OCI-LY7 (cell line): ENCODE measurements at regions not wholly inside any gene's neighbourhood (a gene's known extent, or its start where the extent isn't known, plus 50 kb on each side); places are given as distances from the start of the nearest gene placed in this dataset.

Experiments
- EZH2phosphoT487 ChIP-seq: fragments of 200-600 bp; sonication (generic); IDR thresholded peaks from 2 replicates; pipeline ENCODE4 v1.6.1; 2018; ENCODE audit warnings: low read depth, borderline replicate concordance, mild to moderate bottlenecking, mixed run types, antibody characterized with exemption, low read length, moderate library complexity, mixed read lengths
- TF ChIP-seq, protein P1 (sequence below): fragments of 200-600 bp; sonication (generic); conservative IDR thresholded peaks from 2 replicates; pipeline ENCODE4 v1.5.1; 2014; ENCODE audit warnings: mild to moderate bottlenecking, antibody characterized with exemption, low read length, moderate library complexity, mixed read lengths

DNA sequence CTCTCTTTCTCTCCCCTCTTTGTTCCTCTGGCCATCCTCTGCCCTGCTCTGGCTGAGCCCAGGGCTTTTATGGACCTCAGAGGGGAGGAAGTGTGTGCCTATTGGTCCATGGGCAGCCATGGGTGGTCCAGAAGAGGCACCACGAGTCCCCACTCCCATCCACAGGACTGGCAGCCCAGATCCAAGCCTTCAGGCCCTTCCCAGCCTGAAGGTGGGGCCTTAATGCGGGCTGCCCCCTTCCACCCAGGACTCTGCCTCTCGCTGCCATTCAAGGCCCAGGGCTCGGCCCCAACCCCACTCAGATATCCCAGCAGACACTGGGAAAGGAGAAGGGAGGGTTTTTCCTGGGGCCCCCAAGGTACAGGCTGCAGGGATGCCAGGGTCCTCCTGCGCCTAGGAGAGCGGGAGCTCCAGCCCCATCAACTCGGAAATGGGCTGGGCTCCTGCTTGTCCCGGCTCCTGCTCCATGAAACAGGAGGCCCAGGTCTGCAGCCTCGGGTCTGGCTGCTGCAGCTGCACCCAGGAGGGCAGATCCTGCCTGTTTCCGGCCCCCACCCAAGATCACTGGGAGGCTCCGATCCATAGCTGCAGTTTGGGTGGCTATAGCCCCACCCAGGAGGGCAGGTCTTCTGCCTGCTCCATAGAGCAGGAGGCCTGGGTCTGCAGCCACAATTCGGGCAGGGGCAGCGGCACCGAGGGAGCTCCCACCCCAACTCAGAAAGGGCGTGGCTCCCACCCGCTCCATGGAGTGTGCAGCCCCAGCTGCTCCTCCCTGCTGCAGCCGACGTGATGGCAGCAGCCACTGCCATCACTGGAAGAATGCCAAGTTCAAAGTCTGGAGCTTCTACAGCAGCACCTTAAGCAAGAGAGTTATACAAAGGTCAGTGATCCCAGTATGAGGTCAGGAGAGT is 116.6 kb upstream of the RBBP8 start:
- TF ChIP-seq, protein P1, sequence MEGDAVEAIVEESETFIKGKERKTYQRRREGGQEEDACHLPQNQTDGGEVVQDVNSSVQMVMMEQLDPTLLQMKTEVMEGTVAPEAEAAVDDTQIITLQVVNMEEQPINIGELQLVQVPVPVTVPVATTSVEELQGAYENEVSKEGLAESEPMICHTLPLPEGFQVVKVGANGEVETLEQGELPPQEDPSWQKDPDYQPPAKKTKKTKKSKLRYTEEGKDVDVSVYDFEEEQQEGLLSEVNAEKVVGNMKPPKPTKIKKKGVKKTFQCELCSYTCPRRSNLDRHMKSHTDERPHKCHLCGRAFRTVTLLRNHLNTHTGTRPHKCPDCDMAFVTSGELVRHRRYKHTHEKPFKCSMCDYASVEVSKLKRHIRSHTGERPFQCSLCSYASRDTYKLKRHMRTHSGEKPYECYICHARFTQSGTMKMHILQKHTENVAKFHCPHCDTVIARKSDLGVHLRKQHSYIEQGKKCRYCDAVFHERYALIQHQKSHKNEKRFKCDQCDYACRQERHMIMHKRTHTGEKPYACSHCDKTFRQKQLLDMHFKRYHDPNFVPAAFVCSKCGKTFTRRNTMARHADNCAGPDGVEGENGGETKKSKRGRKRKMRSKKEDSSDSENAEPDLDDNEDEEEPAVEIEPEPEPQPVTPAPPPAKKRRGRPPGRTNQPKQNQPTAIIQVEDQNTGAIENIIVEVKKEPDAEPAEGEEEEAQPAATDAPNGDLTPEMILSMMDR: no peak
- no peak for TF ChIP-seq EZH2phosphoT487
